ENCODE measurements at regions not wholly inside any gene's neighbourhood (a gene's known extent, or its start where the extent isn't known, plus 50 kb on each side); places are given as distances from the start of the nearest gene placed in this dataset.

GRCh38 chr16:73311857-73312723, 264.2 kb upstream of the ZFHX3 start:
- DNase-seq (ENCODE audit: low read depth in 3 of 3) = no peak

- no peak for DNase-seq (ENCODE audit: low read depth in 3 of 3)
Measured at GRCh38 chr16:73308771-73309170, 260.8 kb upstream of the ZFHX3 start.

- DNase-seq (ENCODE audit: low read depth in 3 of 3) = no peak
Measured at GRCh38 chr16:73306901-73307413, 259.0 kb upstream of the ZFHX3 start.

GRCh38 chr16:73304008-73304774, 256.3 kb upstream of the ZFHX3 start:
- no peak for DNase-seq (ENCODE audit: low read depth in 3 of 3)

- no peak for DNase-seq (ENCODE audit: low read depth in 3 of 3)
Measured at GRCh38 chr16:73302942-73303341, 255.0 kb upstream of the ZFHX3 start.

- no peak for DNase-seq (ENCODE audit: low read depth in 3 of 3)
Measured at GRCh38 chr16:73301984-73302383, 254.1 kb upstream of the ZFHX3 start.

- DNase-seq (ENCODE audit: low read depth in 3 of 3) = no peak
Measured at GRCh38 chr16:73299346-73299745, 251.4 kb upstream of the ZFHX3 start.

- no peak for DNase-seq (ENCODE audit: low read depth in 3 of 3)
Measured at GRCh38 chr16:73298562-73298961, 250.6 kb upstream of the ZFHX3 start.

GRCh38 chr16:73290258-73290657, 242.3 kb upstream of the ZFHX3 start:
- DNase-seq (ENCODE audit: low read depth in 3 of 3) = no peak

- no peak for DNase-seq (ENCODE audit: low read depth in 3 of 3)
Measured at GRCh38 chr16:73289232-73289631, 241.3 kb upstream of the ZFHX3 start.

- DNase-seq (ENCODE audit: low read depth in 3 of 3) = no peak
Measured at GRCh38 chr16:73288520-73288919, 240.6 kb upstream of the ZFHX3 start.

- DNase-seq (ENCODE audit: low read depth in 3 of 3) = no peak
Measured at GRCh38 chr16:73287859-73288405, 240.0 kb upstream of the ZFHX3 start.

- no peak for DNase-seq (ENCODE audit: low read depth in 3 of 3)
Measured at GRCh38 chr16:73286346-73287267, 238.7 kb upstream of the ZFHX3 start.

- no peak for DNase-seq (ENCODE audit: low read depth in 3 of 3)
Measured at GRCh38 chr16:73285436-73286201, 237.7 kb upstream of the ZFHX3 start.

- DNase-seq (ENCODE audit: low read depth in 3 of 3) = no peak
Measured at GRCh38 chr16:73280388-73280787, 232.5 kb upstream of the ZFHX3 start.

GRCh38 chr16:73279451-73279850, 231.5 kb upstream of the ZFHX3 start:
- no peak for DNase-seq (ENCODE audit: low read depth in 3 of 3)

GRCh38 chr16:73277071-73277470, 229.1 kb upstream of the ZFHX3 start:
- no peak for DNase-seq (ENCODE audit: low read depth in 3 of 3)

- no peak for DNase-seq (ENCODE audit: low read depth in 3 of 3)
Measured at GRCh38 chr16:73275448-73275847, 227.5 kb upstream of the ZFHX3 start.

- DNase-seq (ENCODE audit: low read depth in 3 of 3) = no peak
Measured at GRCh38 chr16:73275024-73275423, 227.1 kb upstream of the ZFHX3 start.

GRCh38 chr16:73274140-73274539, 226.2 kb upstream of the ZFHX3 start:
- DNase-seq (ENCODE audit: low read depth in 3 of 3) = no peak
